H9 (cell line): ENCODE measurements at regions not wholly inside any gene's neighbourhood (a gene's known extent, or its start where the extent isn't known, plus 50 kb on each side); places are given as distances from the start of the nearest gene placed in this dataset.
A peak's percentile ranks its signal among the peaks of the same experiment; 100 is the strongest.

Source experiments
- DNase-seq: peaks from one replicate; pipeline ENCODE4 v3.0.0-alpha.2; 2017
- H2AFZ ChIP-seq: one replicate; pipeline ENCODE4 v1.6.1; 2013; ENCODE audit warnings: mild to moderate bottlenecking, low read length, control low read depth, moderate library complexity
- H2AK5ac ChIP-seq: 2 replicates; pipeline ENCODE4 v1.6.1; 2013; ENCODE audit warnings: low read length, control low read depth, mixed read lengths; ENCODE audit not compliant: insufficient read length
- H2BK120ac ChIP-seq: one replicate; pipeline ENCODE4 v1.6.1; 2013; ENCODE audit warnings: low read depth, mild to moderate bottlenecking, low read length, control low read depth, inconsistent platforms; ENCODE audit not compliant: poor library complexity, severe bottlenecking
- H2BK12ac ChIP-seq: 2 replicates; pipeline ENCODE4 v1.6.1; 2013; ENCODE audit warnings: low read length, control low read depth, mixed read lengths, low read depth; ENCODE audit not compliant: insufficient read length
- H2BK15ac ChIP-seq: 2 replicates; pipeline ENCODE4 v1.6.1; 2013; ENCODE audit warnings: low read depth, low read length, control low read depth
- H2BK20ac ChIP-seq: one replicate; pipeline ENCODE4 v1.6.1; 2013; ENCODE audit warnings: low read depth, mild to moderate bottlenecking, low read length, control low read depth, inconsistent platforms; ENCODE audit not compliant: poor library complexity, severe bottlenecking
- H2BK5ac ChIP-seq: 2 replicates; pipeline ENCODE4 v1.6.1; 2013; ENCODE audit warnings: low read length, control low read depth, mixed read lengths; ENCODE audit not compliant: insufficient read length
- H3K14ac ChIP-seq: 2 replicates; pipeline ENCODE4 v1.6.1; 2013; ENCODE audit warnings: low read length, control low read depth; ENCODE audit not compliant: insufficient read depth
- H3K18ac ChIP-seq: 2 replicates; pipeline ENCODE4 v1.6.1; 2013; ENCODE audit warnings: low read depth, mild to moderate bottlenecking, mixed read lengths, low read length, control low read depth; ENCODE audit not compliant: insufficient read length
- H3K23ac ChIP-seq: 2 replicates; pipeline ENCODE4 v1.6.1; 2013; ENCODE audit warnings: low read length, control low read depth, mixed read lengths, low read depth; ENCODE audit not compliant: insufficient read length
- H3K23me2 ChIP-seq: 2 replicates; pipeline ENCODE4 v1.6.1; 2013; ENCODE audit warnings: low read depth, mild to moderate bottlenecking, mixed read lengths, low read length, control low read depth; ENCODE audit not compliant: insufficient read length, poor library complexity, severe bottlenecking
- H3K27ac ChIP-seq: 2 replicates; pipeline ENCODE4 v1.5.1; 2013; ENCODE audit warnings: low read length, control low read depth, mixed read lengths, low read depth; ENCODE audit not compliant: insufficient read length
- H3K27me3 ChIP-seq: 2 replicates; pipeline ENCODE4 v1.6.1; 2013; ENCODE audit warnings: low read length, control low read depth, inconsistent platforms; ENCODE audit not compliant: insufficient read depth
- H3K4ac ChIP-seq: 2 replicates; pipeline ENCODE4 v1.6.1; 2013; ENCODE audit warnings: low read depth, mild to moderate bottlenecking, control low read depth, inconsistent platforms, low read length, moderate library complexity
- H3K4me1 ChIP-seq: 2 replicates; pipeline ENCODE4 v1.6.1; 2013; ENCODE audit warnings: low read length, control low read depth, inconsistent platforms; ENCODE audit not compliant: insufficient read depth
- H3K4me2 ChIP-seq: 2 replicates; pipeline ENCODE4 v1.6.1; 2013; ENCODE audit warnings: low read length, control low read depth, mixed read lengths; ENCODE audit not compliant: insufficient read length, insufficient read depth
- H3K56ac ChIP-seq: 2 replicates; pipeline ENCODE4 v1.6.1; 2013; ENCODE audit warnings: low read depth, mild to moderate bottlenecking, mixed read lengths, low read length, control low read depth; ENCODE audit not compliant: insufficient read length
- H3K79me1 ChIP-seq: 2 replicates; pipeline ENCODE4 v1.6.1; 2013; ENCODE audit warnings: low read depth, mild to moderate bottlenecking, moderate library complexity, low read length, control low read depth, inconsistent platforms; ENCODE audit not compliant: insufficient read depth, poor library complexity, severe bottlenecking
- H3K79me2 ChIP-seq: 2 replicates; pipeline ENCODE4 v1.6.1; 2013; ENCODE audit warnings: low read length, control low read depth, inconsistent platforms; ENCODE audit not compliant: insufficient read depth
- H3K9ac ChIP-seq: 2 replicates; pipeline ENCODE4 v1.6.1; 2013; ENCODE audit warnings: low read length, control low read depth, mixed read lengths; ENCODE audit not compliant: insufficient read length; ENCODE audit errors: extremely low read depth
- H3K9me3 ChIP-seq: one replicate; pipeline ENCODE4 v1.6.1; 2013; ENCODE audit warnings: low read depth, low read length, inconsistent platforms; ENCODE audit not compliant: control insufficient read depth
- H3T11ph ChIP-seq: one replicate; pipeline ENCODE4 v1.6.1; 2013; ENCODE audit warnings: mild to moderate bottlenecking, low read length, control low read depth, inconsistent platforms
- H4K20me1 ChIP-seq: one replicate; pipeline ENCODE4 v1.6.1; 2013; ENCODE audit not compliant: control insufficient read depth, insufficient read length, insufficient read depth
- H4K5ac ChIP-seq: 2 replicates; pipeline ENCODE4 v1.6.1; 2013; ENCODE audit warnings: low read depth, mild to moderate bottlenecking, mixed read lengths, low read length, control low read depth; ENCODE audit not compliant: insufficient read length
- H4K8ac ChIP-seq: replicated peaks from 2 replicates; pipeline ENCODE4 v1.6.1; 2013; ENCODE audit warnings: low read length, control low read depth, mixed read lengths, low read depth; ENCODE audit not compliant: insufficient read length
- H4K91ac ChIP-seq: 2 replicates; pipeline ENCODE4 v1.6.1; 2013; ENCODE audit warnings: low read depth, mild to moderate bottlenecking, moderate library complexity, mixed read lengths, low read length, control low read depth; ENCODE audit not compliant: insufficient read length
- H3K27ac Mint-ChIP-seq, 3 experiments: 2 replicates in 2 of 3; 3 replicates in 1 of 3; pipeline ENCODE4 v1.8.0; 2020 to 2021; ENCODE audit warnings: mixed read lengths in 3 of 3, mild to moderate bottlenecking in 1 of 3, moderate library complexity in 1 of 3
- H3K27me3 Mint-ChIP-seq: 2 replicates; pipeline ENCODE4 v1.8.0; 2021; ENCODE audit warnings: low read depth, mild to moderate bottlenecking, moderate library complexity, mixed read lengths
- H3K36me3 Mint-ChIP-seq, 3 experiments: 2 replicates in 2 of 3; 3 replicates in 1 of 3; pipeline ENCODE4 v1.8.0; 2020 to 2021; ENCODE audit warnings: low read depth in 3 of 3, mixed read lengths in 3 of 3; ENCODE audit not compliant: insufficient read depth in 1 of 3
- H3K4me1 Mint-ChIP-seq, 2 experiments: 2 replicates each; pipeline ENCODE4 v1.8.0; 2020; ENCODE audit warnings: mixed read lengths in 2 of 2
- H3K4me3 Mint-ChIP-seq, 2 experiments: 2 replicates in 1 of 2; 3 replicates in 1 of 2; pipeline ENCODE4 v1.8.0; 2020 to 2021; ENCODE audit warnings: mild to moderate bottlenecking in 2 of 2, mixed read lengths in 2 of 2, moderate library complexity in 1 of 2
- H3K9me3 Mint-ChIP-seq, 2 experiments: 2 replicates in 1 of 2; 3 replicates in 1 of 2; pipeline ENCODE4 v1.8.0; 2020; ENCODE audit warnings: mild to moderate bottlenecking in 2 of 2, mixed read lengths in 2 of 2, moderate library complexity in 1 of 2
- CTCF ChIP-seq: fragments of 200-600 bp; sonication (generic); conservative IDR thresholded peaks from 3 replicates; pipeline ENCODE4 v1.8.0; 2021; ENCODE audit warnings: antibody characterized with exemption, mild to moderate bottlenecking
- WGBS: extraction: QIAGEN DNeasy Blood & Tissue Kit; methylation state at CpG from one replicate; pipeline ENCODE4 v1.1.7; 2013; ENCODE audit warnings: missing lambda C conversion rate, low lambda C conversion rate, mixed read lengths; ENCODE audit not compliant: insufficient read length; ENCODE audit errors: extremely low coverage; 5-methylcytosine and 5-hydroxymethylcytosine counted together

GRCh38 chr14:104252256-104253215 lies 114.1 kb downstream of the KIF26A start:
- H3K27ac Mint-ChIP-seq, result no peak overlapping the region

More at GRCh38 chr14:104252256-104253215, 114.1 kb downstream of the KIF26A start:
- no peaks in the 10 kb centered on the region for H3K23me2 ChIP-seq
- no peak overlapping the region for H3K4me2 ChIP-seq
- no peak overlapping the region for H3K23ac ChIP-seq
- no peak overlapping the region for H3T11ph ChIP-seq
- no peaks in the 10 kb centered on the region for H3K4me1 Mint-ChIP-seq
- DNase-seq, result peak; percentile 28
- no peak overlapping the region for H3K14ac ChIP-seq
- H4K5ac ChIP-seq, result no peak overlapping the region
- H2AFZ ChIP-seq, result no peak overlapping the region
- no peak overlapping the region for H2BK20ac ChIP-seq
- no peak overlapping the region for H3K27ac ChIP-seq
- H3K36me3 Mint-ChIP-seq, result no peaks in the 10 kb centered on the region
- TF ChIP-seq CTCF, result no peak
- H3K27me3 Mint-ChIP-seq, result peaks cover 7% of the 10 kb centered on the region
- H2BK120ac ChIP-seq, result no peak overlapping the region
- no peaks in the 10 kb centered on the region for H4K20me1 ChIP-seq
- no peak overlapping the region for H3K18ac ChIP-seq
- H2BK15ac ChIP-seq, result no peak overlapping the region
- H2AK5ac ChIP-seq, result no peak overlapping the region
- H4K8ac ChIP-seq, result no peak overlapping the region
- H3K79me2 ChIP-seq, result no peaks in the 10 kb centered on the region
- H2BK12ac ChIP-seq, result no peak overlapping the region
- H3K4me3 Mint-ChIP-seq, result no peak overlapping the region
- no peaks in the 10 kb centered on the region for H3K9me3 ChIP-seq
- no peak overlapping the region for H4K91ac ChIP-seq
- no peak overlapping the region for H3K56ac ChIP-seq
- H3K9me3 Mint-ChIP-seq, result no peaks in the 10 kb centered on the region; a peak in 1 of 5 replicates
- H3K9ac ChIP-seq, result no peak overlapping the region
- H3K79me1 ChIP-seq, result no peaks in the 10 kb centered on the region
- no peaks in the 10 kb centered on the region for H3K27me3 ChIP-seq
- no peak overlapping the region for H3K4ac ChIP-seq
- no peaks in the 10 kb centered on the region for H3K4me1 ChIP-seq
- WGBS, result no CpG with 5 or more reads among the region's 22 CpGs
- H2BK5ac ChIP-seq, result no peak overlapping the region
